SK-N-SH (cell line): ENCODE measurements at regions not wholly inside any gene's neighbourhood (a gene's known extent, or its start where the extent isn't known, plus 50 kb on each side); places are given as distances from the start of the nearest gene placed in this dataset.

Source experiments
- CTCF ChIA-PET: fragments of 300-600, 350-600 bp; formaldehyde crosslinking; extraction: SDS; loops from one replicate; lab custom pipeline; 2021; lab: Yijun Ruan, JAX
- POLR2A ChIA-PET: fragments of 350-600 bp; sonication (Branson Sonifier 250); formaldehyde crosslinking; extraction: SDS; loops from one replicate; lab custom pipeline; 2020; ENCODE audit warnings: antibody characterized with exemption, inconsistent platforms; lab: Yijun Ruan, JAX
- DNase-seq: peaks from one replicate; pipeline ENCODE4 v3.0.0; 2012
- H2AFZ ChIP-seq: fragments of 200-600 bp; sonication (generic); 2 replicates; pipeline ENCODE4 v1.8.1; 2016; ENCODE audit warnings: antibody characterized with exemption, mild to moderate bottlenecking, low read depth
- H3F3A ChIP-seq: fragments of 200-600 bp; sonication (generic); replicated peaks from 2 replicates; pipeline ENCODE3; 2016; ENCODE audit warnings: antibody characterized with exemption, mild to moderate bottlenecking; ENCODE audit not compliant: insufficient read depth
- H3K27ac ChIP-seq, 2 experiments: fragments of 200-500 bp in 1 of 2; fragments of 200-600 bp in 1 of 2; sonication (Bioruptor generic) in 1 of 2; sonication (generic), shearing (Covaris generic) in 1 of 2; 2 replicates each; pipeline versions ENCODE4 v1.5.1 to v1.6.1; 2014 to 2016; ENCODE audit warnings: low read depth in 2 of 2, inconsistent platforms in 1 of 2, low read length in 1 of 2, mild to moderate bottlenecking in 1 of 2, mixed read lengths in 1 of 2
- H3K27me3 ChIP-seq: fragments of 200-600 bp; sonication (generic), shearing (Covaris generic); 2 replicates; pipeline ENCODE4 v1.6.1; 2016; ENCODE audit warnings: mixed run types; ENCODE audit not compliant: insufficient read depth
- H3K36me3 ChIP-seq, 2 experiments: fragments of 200-500 bp in 1 of 2; fragments of 200-600 bp in 1 of 2; sonication (Bioruptor generic) in 1 of 2; sonication (generic) in 1 of 2; replicated peaks in 1 of 2; 2 replicates each; pipeline versions ENCODE3 to v1.5.1; 2014 to 2016; ENCODE audit warnings: low read length in 1 of 2, mild to moderate bottlenecking in 1 of 2; ENCODE audit not compliant: insufficient read depth in 2 of 2, control insufficient read depth in 1 of 2
- H3K4me1 ChIP-seq, 2 experiments: fragments of 200-500 bp in 1 of 2; fragments of 200-600 bp in 1 of 2; sonication (Bioruptor generic) in 1 of 2; sonication (generic), shearing (Covaris generic) in 1 of 2; 2 replicates each; pipeline versions ENCODE4 v1.5.1 to v1.6.1; 2014 to 2016; ENCODE audit warnings: low read depth in 1 of 2, low read length in 1 of 2, mixed run types in 1 of 2; ENCODE audit not compliant: insufficient read depth in 2 of 2, control insufficient read depth in 1 of 2
- H3K4me2 ChIP-seq: fragments of 200-600 bp; sonication (generic), shearing (Covaris generic); 2 replicates; pipeline ENCODE4 v1.6.1; 2017; ENCODE audit warnings: mixed run types
- H3K4me3 ChIP-seq, 2 experiments: fragments of 200-500 bp in 1 of 2; fragments of 200-600 bp in 1 of 2; sonication (Bioruptor generic) in 1 of 2; sonication (generic), shearing (Covaris generic) in 1 of 2; 2 replicates each; pipeline versions ENCODE4 v1.5.1 to v1.8.1; 2014 to 2016; ENCODE audit warnings: low read depth in 2 of 2, inconsistent platforms in 1 of 2, low read length in 1 of 2, mild to moderate bottlenecking in 1 of 2, mixed read lengths in 1 of 2, moderate library complexity in 1 of 2
- H3K79me2 ChIP-seq: fragments of 200-600 bp; sonication (generic); 2 replicates; pipeline ENCODE4 v1.8.1; 2017; ENCODE audit warnings: mild to moderate bottlenecking; ENCODE audit not compliant: insufficient read depth
- H3K9ac ChIP-seq: fragments of 200-600 bp; sonication (generic); 2 replicates; pipeline ENCODE4 v1.6.1; 2017; ENCODE audit warnings: mixed run types
- H3K9me2 ChIP-seq: fragments of 200-600 bp; sonication (generic); 2 replicates; pipeline ENCODE4 v1.6.1; 2017; ENCODE audit warnings: mixed run types
- H3K9me3 ChIP-seq: fragments of 200-600 bp; sonication (generic); 2 replicates; pipeline ENCODE4 v1.6.1; 2017; ENCODE audit warnings: mixed run types, mild to moderate bottlenecking, moderate library complexity
- H4K20me1 ChIP-seq: fragments of 200-600 bp; sonication (generic); 2 replicates; pipeline ENCODE4 v1.6.1; 2017; ENCODE audit warnings: mild to moderate bottlenecking, mixed run types; ENCODE audit not compliant: insufficient read depth
- CHD2 ChIP-seq: fragments of 150-350 bp; IDR thresholded peaks from 2 replicates; pipeline ENCODE4 v1.6.1; 2018; ENCODE audit warnings: low read length; ENCODE audit not compliant: partially characterized antibody
- CTCF ChIP-seq: fragments of 200-600 bp; sonication (generic); IDR thresholded peaks from 2 replicates; pipeline ENCODE4 v1.6.1; 2017; ENCODE audit warnings: antibody characterized with exemption, mild to moderate bottlenecking, moderate library complexity
- ELF1 ChIP-seq: IDR thresholded peaks from 2 replicates; pipeline ENCODE4 v1.4.0; 2012
- EZH2phosphoT487 ChIP-seq: fragments of 200-600 bp; sonication (generic); IDR thresholded peaks from 2 replicates; pipeline ENCODE4 v1.6.1; 2017; ENCODE audit warnings: low read depth, mixed run types, mild to moderate bottlenecking, antibody characterized with exemption, moderate library complexity, borderline replicate concordance
- FOSL2 ChIP-seq: IDR thresholded peaks from 2 replicates; pipeline ENCODE4 v1.4.0; 2012; ENCODE audit warnings: low read depth, mild to moderate bottlenecking, moderate library complexity, borderline replicate concordance
- GABPA ChIP-seq: IDR thresholded peaks from 2 replicates; pipeline ENCODE4 v1.4.0; 2012; ENCODE audit warnings: low read depth, mild to moderate bottlenecking
- GATA2 ChIP-seq: sonication (generic); formaldehyde crosslinking; IDR thresholded peaks from 2 replicates; pipeline ENCODE4 v1.5.0; 2020; ENCODE audit warnings: mild to moderate bottlenecking, missing genetic modification reagents
- IRF3 ChIP-seq: fragments of 150-350 bp; IDR thresholded peaks from 2 replicates; pipeline ENCODE4 v1.6.1; 2016; ENCODE audit warnings: mild to moderate bottlenecking, low read depth, low read length
- JUND ChIP-seq: IDR thresholded peaks from 2 replicates; pipeline ENCODE4 v1.4.0; 2012
- MAX ChIP-seq: IDR thresholded peaks from 2 replicates; pipeline ENCODE4 v1.4.0; 2012; ENCODE audit warnings: low read depth
- RFX5 ChIP-seq: IDR thresholded peaks from 2 replicates; pipeline ENCODE4 v1.6.1; 2012; ENCODE audit warnings: mild to moderate bottlenecking, improper control_type of control experiment, low read length
- TAF1 ChIP-seq: IDR thresholded peaks from 2 replicates; pipeline ENCODE4 v1.6.1; 2012; ENCODE audit warnings: low read depth, mild to moderate bottlenecking, low read length, moderate library complexity, borderline replicate concordance
- USF1 ChIP-seq: IDR thresholded peaks from 2 replicates; pipeline ENCODE4 v1.4.0; 2012; ENCODE audit warnings: low read depth, borderline replicate concordance
- WGBS: methylation state at CpG from one replicate; pipeline ENCODE4 v1.1.6; 2017; ENCODE audit warnings: low lambda C conversion rate; 5-methylcytosine and 5-hydroxymethylcytosine counted together

- H3K9ac ChIP-seq: no peak overlapping the region
- WGBS: 84% methylated on average over 14 of the region's 14 CpGs
- no peak for TF ChIP-seq FOSL2
- H3F3A ChIP-seq: no peaks in the 10 kb centered on the region
- no peak overlapping the region for H3K27ac ChIP-seq
- H2AFZ ChIP-seq: no peak overlapping the region
- no peak overlapping the region for H3K4me2 ChIP-seq
- no peak overlapping the region for H3K4me3 ChIP-seq
- H3K9me3 ChIP-seq: no peaks in the 10 kb centered on the region
- H3K4me1 ChIP-seq: no peaks in the 10 kb centered on the region; a peak in 1 of 4 replicates
- no peak for DNase-seq
- H3K36me3 ChIP-seq: no peaks in the 10 kb centered on the region
- H4K20me1 ChIP-seq: no peaks in the 10 kb centered on the region
- POLR2A ChIA-PET: no interaction called here
- CTCF ChIA-PET: interaction anchor here (1.3 kb wide), 1 partner anchor 15 kb away, joined by 5 read pairs; no protein-coding TSS in a partner anchor
- H3K9me2 ChIP-seq: no peaks in the 10 kb centered on the region
- no peaks in the 10 kb centered on the region for H3K79me2 ChIP-seq
- H3K27me3 ChIP-seq: no peaks in the 10 kb centered on the region
These were observed 82.3 kb upstream of the ASAP2 start for GRCh38 chr2:9124231-9124741.

- H3K36me3 ChIP-seq: no peaks in the 10 kb centered on the region
- no peak for DNase-seq
- no peak overlapping the region for H3K9ac ChIP-seq
- TF ChIP-seq IRF3 (no peak), RFX5 (no peak), TAF1 (no peak), MAX (no peak), CHD2 (no peak), JUND (no peak), GABPA (no peak), USF1 (no peak), EZH2phosphoT487 (no peak), ELF1 (no peak), GATA2 (no peak), CTCF (no peak)
- WGBS: 57% methylated on average over 5 of the region's 5 CpGs
- H3K4me1 ChIP-seq: no peaks in the 10 kb centered on the region; a peak in 1 of 4 replicates
- H3K9me3 ChIP-seq: no peaks in the 10 kb centered on the region
- H3K4me3 ChIP-seq: no peak overlapping the region
- no peak overlapping the region for H3K27ac ChIP-seq
- H2AFZ ChIP-seq: no peak overlapping the region
- H3K27me3 ChIP-seq: no peaks in the 10 kb centered on the region
- H4K20me1 ChIP-seq: no peaks in the 10 kb centered on the region
- ChIA-PET CTCF (no interaction called here), POLR2A (no interaction called here)
- H3F3A ChIP-seq: no peaks in the 10 kb centered on the region
- no peaks in the 10 kb centered on the region for H3K9me2 ChIP-seq
- H3K79me2 ChIP-seq: no peaks in the 10 kb centered on the region
- H3K4me2 ChIP-seq: no peak overlapping the region
These were observed 83.5 kb upstream of the ASAP2 start for GRCh38 chr2:9123069-9123468.
